ENCODE measurements at regions not wholly inside any gene's neighbourhood (a gene's known extent, or its start where the extent isn't known, plus 50 kb on each side); places are given as distances from the start of the nearest gene placed in this dataset.

DNA sequence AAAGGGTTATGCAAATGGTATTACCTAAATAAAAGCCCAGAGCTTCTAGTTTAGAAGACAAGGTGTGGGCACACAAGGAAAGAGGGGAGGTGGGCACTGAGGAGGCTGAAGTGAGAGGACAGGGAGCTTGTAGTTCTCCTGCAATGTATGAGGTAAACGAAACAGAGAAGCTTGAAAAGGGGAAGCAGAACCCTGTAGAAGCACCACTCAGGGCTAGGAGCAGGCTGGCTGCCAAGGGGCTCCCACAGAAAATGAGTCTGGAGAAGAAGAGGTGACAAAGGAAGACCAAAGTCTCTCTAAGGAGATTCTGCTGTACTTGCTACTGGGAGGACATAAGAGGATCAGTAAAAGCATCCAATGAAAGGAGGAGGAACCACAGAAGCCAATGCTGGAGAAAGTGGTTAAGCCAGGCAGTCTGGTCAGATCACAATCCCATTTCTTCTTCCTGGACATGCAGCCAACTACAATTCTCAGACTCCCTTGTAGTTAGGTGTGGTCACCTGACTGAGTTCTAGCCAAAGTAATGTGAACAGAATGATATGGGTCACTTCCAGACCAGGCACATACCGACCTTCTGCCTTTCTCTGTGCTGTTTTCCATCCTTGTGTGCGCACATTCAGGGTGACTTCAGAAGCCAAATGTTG, 174.5 kb upstream of the MAP3K1 start:
- no peak for TF ChIP-seq KLF15 (CRISPR knock-in tag; IDR thresholded peaks at IDR 0.05; ENCODE audit: borderline replicate concordance)
- no peak for TF ChIP-seq ZNF350 (CRISPR knock-in tag; IDR thresholded peaks at IDR 0.05; ENCODE audit: borderline replicate concordance, low read depth)

Data from HepG2 (cell line).